ENCODE measurements at regions not wholly inside any gene's neighbourhood (a gene's known extent, or its start where the extent isn't known, plus 50 kb on each side); places are given as distances from the start of the nearest gene placed in this dataset.

DNA sequence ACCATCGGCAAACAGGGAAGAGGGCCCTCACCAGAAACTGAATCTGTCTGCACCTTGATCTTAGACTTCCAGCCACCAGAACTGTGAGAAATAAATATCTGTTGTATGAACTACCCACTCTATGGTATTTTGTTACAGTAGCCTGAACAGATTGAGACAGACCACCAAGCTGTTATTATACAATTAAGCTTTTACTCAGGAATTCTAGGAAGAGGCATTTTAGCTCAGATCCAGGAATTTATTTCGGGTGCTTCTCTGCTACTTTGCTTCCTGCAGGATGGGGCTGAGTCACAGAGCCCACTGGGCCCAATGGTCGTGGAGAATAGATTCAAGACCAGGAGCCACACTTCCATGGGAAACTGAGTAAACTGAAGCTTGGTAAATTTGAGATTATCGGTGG, 145.5 kb upstream of the PFN2 start:
- H3K9me3 ChIP-seq (replicated peaks in 1 of 2; ENCODE audit: control insufficient read depth in 1 of 2, insufficient read depth in 1 of 2, low read length in 2 of 2) = no peaks in the 10 kb centered on the region
- H3K27ac ChIP-seq (ENCODE audit: low read depth in 1 of 2, low read length in 2 of 2) = no peak overlapping the region
- no peaks in the 10 kb centered on the region for H3K36me3 Mint-ChIP-seq
- no peak overlapping the region for H3K4me3 Mint-ChIP-seq
- H3K27ac Mint-ChIP-seq = no peak overlapping the region
- H3K79me2 ChIP-seq (ENCODE audit: insufficient read depth, low read length) = no peaks in the 10 kb centered on the region
- no peaks in the 10 kb centered on the region for H3K27me3 ChIP-seq (ENCODE audit: control insufficient read depth in 2 of 2, insufficient read depth in 2 of 2, low read length in 2 of 2)
- H3K36me3 ChIP-seq (replicated peaks in 1 of 2; ENCODE audit: control insufficient read depth in 1 of 2, insufficient read depth in 2 of 2, low read length in 2 of 2) = no peaks in the 10 kb centered on the region
- H3K4me1 Mint-ChIP-seq = no peaks in the 10 kb centered on the region
- intact Hi-C loops (cut with micrococcal nuclease) = no loop called here
- no peak overlapping the region for H3K4me2 ChIP-seq (replicated peaks; ENCODE audit: extremely low read depth, low read length, poor library complexity, severe bottlenecking)
- TF ChIP-seq CTCF (IDR thresholded peaks at IDR 0.05) = no peak
- H2AFZ ChIP-seq (ENCODE audit: insufficient read depth, low read depth, low read length, poor library complexity, severe bottlenecking) = no peak overlapping the region
- H3K27me3 Mint-ChIP-seq (ENCODE audit: low read depth in 3 of 3) = peaks cover 2 to 5% (median 4%) of the 10 kb centered on the region in 3 donors
- H3K4me3 ChIP-seq (replicated peaks in 1 of 3; ENCODE audit: low read depth in 2 of 3, low read length in 3 of 3) = no peak overlapping the region
- H3K9ac ChIP-seq (ENCODE audit: insufficient read depth, low read length, poor library complexity, severe bottlenecking) = no peak overlapping the region
- 100% methylated on average over 2 of the region's 4 CpGs for WGBS (ENCODE audit: insufficient coverage)
- H4K20me1 ChIP-seq (ENCODE audit: insufficient read depth, low read length) = no peaks in the 10 kb centered on the region
- no peak for DNase-seq
- no peaks in the 10 kb centered on the region for H3K4me1 ChIP-seq (ENCODE audit: control insufficient read depth in 1 of 2, insufficient read depth in 2 of 2, low read length in 2 of 2)
- peaks cover 0 to 3% (median 1%) of the 10 kb centered on the region in 7 donors for H3K9me3 Mint-ChIP-seq

DNA sequence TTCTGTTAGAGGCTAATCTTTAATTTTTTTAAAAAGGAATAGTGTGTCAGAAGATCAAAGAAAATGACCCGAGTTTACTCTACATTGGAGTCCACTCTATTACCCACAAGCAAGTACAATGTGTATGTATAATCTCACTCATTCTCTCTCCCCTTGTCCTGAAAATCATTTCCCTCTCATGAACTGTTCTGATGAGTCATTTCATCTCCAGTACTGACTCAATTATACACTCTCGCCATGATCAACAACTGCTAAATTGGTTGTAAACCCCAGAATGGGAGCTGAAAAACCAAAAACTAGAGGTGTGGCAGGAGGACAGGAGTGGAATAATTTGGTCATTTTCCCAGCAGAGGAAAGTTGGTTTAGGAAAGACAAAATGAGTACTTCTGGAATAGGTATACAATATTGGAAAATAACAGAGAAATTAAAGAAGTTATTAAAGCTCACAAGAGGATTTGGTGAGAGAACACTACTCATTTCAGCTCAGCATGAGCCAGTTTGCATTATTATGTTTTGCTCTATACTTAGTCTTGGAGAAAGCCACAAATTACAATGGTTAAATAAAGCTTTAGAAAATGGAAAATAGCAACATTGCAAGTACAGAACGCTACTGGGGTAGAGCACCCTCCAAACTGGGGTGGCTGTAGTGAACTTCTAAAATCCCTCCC, 144.3 kb upstream of the PFN2 start:
- Mint-ChIP-seq H3K27me3 (ENCODE audit: low read depth in 3 of 3) (peaks cover 0 to 5% (median 4%) of the 10 kb centered on the region in 3 donors), H3K27ac (no peak overlapping the region), H3K4me1 (no peaks in the 10 kb centered on the region), H3K9me3 (no peaks in the 10 kb centered on the region), H3K4me3 (no peak overlapping the region), H3K36me3 (no peaks in the 10 kb centered on the region)
- H3K9me3 ChIP-seq (replicated peaks in 1 of 2; ENCODE audit: control insufficient read depth in 1 of 2, insufficient read depth in 1 of 2, low read length in 2 of 2) = no peaks in the 10 kb centered on the region
- no peak overlapping the region for H3K27ac ChIP-seq (ENCODE audit: low read depth in 1 of 2, low read length in 2 of 2)
- DNase-seq = no peak
- H3K4me1 ChIP-seq (ENCODE audit: control insufficient read depth in 1 of 2, insufficient read depth in 2 of 2, low read length in 2 of 2) = no peaks in the 10 kb centered on the region
- H3K27me3 ChIP-seq (ENCODE audit: control insufficient read depth in 2 of 2, insufficient read depth in 2 of 2, low read length in 2 of 2) = no peaks in the 10 kb centered on the region
- no peak overlapping the region for H3K9ac ChIP-seq (ENCODE audit: insufficient read depth, low read length, poor library complexity, severe bottlenecking)
- H3K4me3 ChIP-seq (replicated peaks in 1 of 3; ENCODE audit: low read depth in 2 of 3, low read length in 3 of 3) = no peak overlapping the region
- no peaks in the 10 kb centered on the region for H3K36me3 ChIP-seq (replicated peaks in 1 of 2; ENCODE audit: control insufficient read depth in 1 of 2, insufficient read depth in 2 of 2, low read length in 2 of 2)
- H3K4me2 ChIP-seq (replicated peaks; ENCODE audit: extremely low read depth, low read length, poor library complexity, severe bottlenecking) = no peak overlapping the region
- no CpG with 5 or more reads among the region's 3 CpGs for WGBS (ENCODE audit: insufficient coverage)
- no peak for TF ChIP-seq CTCF (IDR thresholded peaks at IDR 0.05)
- H2AFZ ChIP-seq (ENCODE audit: insufficient read depth, low read depth, low read length, poor library complexity, severe bottlenecking) = no peak overlapping the region
- H4K20me1 ChIP-seq (ENCODE audit: insufficient read depth, low read length) = no peaks in the 10 kb centered on the region
- intact Hi-C loops (cut with micrococcal nuclease) = no loop called here
- H3K79me2 ChIP-seq (ENCODE audit: insufficient read depth, low read length) = no peaks in the 10 kb centered on the region

All from CD14-positive monocyte (primary cell).